ENCODE measurements at regions not wholly inside any gene's neighbourhood (a gene's known extent, or its start where the extent isn't known, plus 50 kb on each side); places are given as distances from the start of the nearest gene placed in this dataset.

DNA sequence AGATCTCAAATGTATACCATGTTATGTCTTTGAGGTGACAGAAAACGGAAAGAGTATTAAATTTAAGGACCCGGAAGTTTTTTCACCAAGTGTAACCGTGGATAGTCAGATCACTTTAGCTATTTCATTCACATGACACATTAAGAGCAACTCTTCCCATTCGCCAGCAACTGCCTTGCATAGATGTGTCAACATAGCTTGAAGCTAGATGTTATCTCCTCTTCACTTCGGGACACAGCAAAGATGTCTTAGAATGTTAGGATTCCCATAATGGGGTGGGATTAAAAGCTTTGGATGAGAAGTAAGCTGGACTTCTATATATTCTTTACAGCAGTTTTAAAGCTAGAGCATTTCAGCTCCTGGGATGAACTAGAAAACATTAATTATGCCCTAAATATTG lies 1135.9 kb upstream of the PCDH20 start:
- TF ChIP-seq, protein P1, sequence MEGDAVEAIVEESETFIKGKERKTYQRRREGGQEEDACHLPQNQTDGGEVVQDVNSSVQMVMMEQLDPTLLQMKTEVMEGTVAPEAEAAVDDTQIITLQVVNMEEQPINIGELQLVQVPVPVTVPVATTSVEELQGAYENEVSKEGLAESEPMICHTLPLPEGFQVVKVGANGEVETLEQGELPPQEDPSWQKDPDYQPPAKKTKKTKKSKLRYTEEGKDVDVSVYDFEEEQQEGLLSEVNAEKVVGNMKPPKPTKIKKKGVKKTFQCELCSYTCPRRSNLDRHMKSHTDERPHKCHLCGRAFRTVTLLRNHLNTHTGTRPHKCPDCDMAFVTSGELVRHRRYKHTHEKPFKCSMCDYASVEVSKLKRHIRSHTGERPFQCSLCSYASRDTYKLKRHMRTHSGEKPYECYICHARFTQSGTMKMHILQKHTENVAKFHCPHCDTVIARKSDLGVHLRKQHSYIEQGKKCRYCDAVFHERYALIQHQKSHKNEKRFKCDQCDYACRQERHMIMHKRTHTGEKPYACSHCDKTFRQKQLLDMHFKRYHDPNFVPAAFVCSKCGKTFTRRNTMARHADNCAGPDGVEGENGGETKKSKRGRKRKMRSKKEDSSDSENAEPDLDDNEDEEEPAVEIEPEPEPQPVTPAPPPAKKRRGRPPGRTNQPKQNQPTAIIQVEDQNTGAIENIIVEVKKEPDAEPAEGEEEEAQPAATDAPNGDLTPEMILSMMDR (IDR thresholded peaks at IDR 0.05) = no peak
- TF ChIP-seq POLR2A (IDR thresholded peaks at IDR 0.05) = no peak
